HEK293T (cell line): ENCODE measurements at regions not wholly inside any gene's neighbourhood (a gene's known extent, or its start where the extent isn't known, plus 50 kb on each side); places are given as distances from the start of the nearest gene placed in this dataset.

Experiments
- CTCF ChIA-PET: fragments of 350-600 bp; formaldehyde crosslinking; extraction: SDS; loops from one replicate; lab custom pipeline; 2021; ENCODE audit warnings: antibody characterized with exemption, inconsistent platforms; lab: Yijun Ruan, JAX
- POLR2A ChIA-PET: fragments of 350-600 bp; formaldehyde crosslinking; extraction: SDS; loops from one replicate; lab custom pipeline; 2020; ENCODE audit warnings: antibody characterized with exemption, inconsistent platforms; lab: Yijun Ruan, JAX
- DNase-seq: peaks from one replicate; pipeline ENCODE4 v3.0.0; 2012; ENCODE audit warnings: mixed read lengths; ENCODE audit errors: extremely low spot score
- ARNT ChIP-seq: fragments of 450-650 bp; IDR thresholded peaks from 2 replicates; pipeline ENCODE4 v1.6.1; 2017; ENCODE audit warnings: mild to moderate bottlenecking
- BHLHE40 ChIP-seq: fragments of 450-650 bp; IDR thresholded peaks from 2 replicates; pipeline ENCODE4 v1.6.1; 2016; ENCODE audit warnings: mild to moderate bottlenecking, moderate library complexity, borderline replicate concordance
- CTBP1 ChIP-seq: fragments of 450-650 bp; IDR thresholded peaks from 2 replicates; pipeline ENCODE4 v1.6.1; 2016; ENCODE audit warnings: borderline replicate concordance
- ELF4 ChIP-seq: fragments of 450-650 bp; IDR thresholded peaks from 2 replicates; pipeline ENCODE4 v1.6.1; 2017; ENCODE audit warnings: antibody characterized with exemption
- FOXA1 ChIP-seq: fragments of 450-650 bp; IDR thresholded peaks from 2 replicates; pipeline ENCODE4 v1.6.1; 2016; ENCODE audit warnings: mild to moderate bottlenecking
- FOXK2 ChIP-seq: fragments of 450-650 bp; IDR thresholded peaks from 2 replicates; pipeline ENCODE4 v1.6.1; 2016; ENCODE audit warnings: mild to moderate bottlenecking
- FOXM1 ChIP-seq: fragments of 450-650 bp; IDR thresholded peaks from 2 replicates; pipeline ENCODE4 v1.6.1; 2017; ENCODE audit warnings: mild to moderate bottlenecking, borderline replicate concordance
- HDGF ChIP-seq: fragments of 450-650 bp; IDR thresholded peaks from 2 replicates; pipeline ENCODE4 v1.6.1; 2017; ENCODE audit warnings: antibody characterized with exemption, borderline replicate concordance
- L3MBTL2 ChIP-seq: fragments of 450-650 bp; conservative IDR thresholded peaks from 2 replicates; pipeline ENCODE4 v1.6.1; 2016; ENCODE audit warnings: mild to moderate bottlenecking
- LEF1 ChIP-seq: fragments of 450-650 bp; IDR thresholded peaks from 2 replicates; pipeline ENCODE4 v1.6.1; 2017; ENCODE audit warnings: mild to moderate bottlenecking, borderline replicate concordance
- NFRKB ChIP-seq: fragments of 450-650 bp; IDR thresholded peaks from 2 replicates; pipeline ENCODE4 v1.6.1; 2016; ENCODE audit warnings: mild to moderate bottlenecking, moderate library complexity
- PKNOX1 ChIP-seq: fragments of 450-650 bp; IDR thresholded peaks from 2 replicates; pipeline ENCODE4 v1.6.1; 2016
- SP1 ChIP-seq: fragments of 450-650 bp; IDR thresholded peaks from 2 replicates; pipeline ENCODE4 v1.6.1; 2017
- SUZ12 ChIP-seq: fragments of 450-650 bp; IDR thresholded peaks from 2 replicates; pipeline ENCODE4 v1.6.1; 2016; ENCODE audit warnings: mild to moderate bottlenecking
- TARDBP ChIP-seq: fragments of 450-650 bp; IDR thresholded peaks from 2 replicates; pipeline ENCODE4 v1.6.1; 2016
- ZNF384 ChIP-seq: fragments of 450-650 bp; IDR thresholded peaks from 2 replicates; pipeline ENCODE4 v1.6.1; 2016

GRCh38 chr9:108163321-108164005 lies 673.9 kb upstream of the KLF4 start:
- CTCF ChIA-PET, result no interaction called here
- POLR2A ChIA-PET, result no interaction called here
- no peak for DNase-seq
- TF ChIP-seq BHLHE40 (no peak), FOXA1 (no peak), NFRKB (no peak), L3MBTL2 (no peak), FOXM1 (no peak), ELF4 (no peak), CTBP1 (no peak), LEF1 (no peak), TARDBP (no peak), FOXK2 (no peak), HDGF (no peak), PKNOX1 (no peak), ZNF384 (no peak), SUZ12 (no peak), ARNT (no peak), SP1 (no peak)

- TF ChIP-seq SP1 (no peak), PKNOX1 (no peak), NFRKB (no peak), FOXK2 (no peak), ZNF384 (no peak), FOXA1 (no peak), FOXM1 (no peak), LEF1 (no peak), ELF4 (no peak), BHLHE40 (no peak)
- no peak for DNase-seq
- POLR2A ChIA-PET, result no interaction called here
- CTCF ChIA-PET, result no interaction called here
Observed at GRCh38 chr9:108162664-108163063, 673.1 kb upstream of the KLF4 start.

- POLR2A ChIA-PET, result no interaction called here
- TF ChIP-seq CTBP1 (no peak), L3MBTL2 (no peak), ARNT (no peak), ZNF384 (no peak), SUZ12 (no peak), TARDBP (no peak), FOXA1 (no peak), LEF1 (no peak)
- no peak for DNase-seq
- CTCF ChIA-PET, result no interaction called here
Observed at GRCh38 chr9:108161503-108161902, 671.9 kb upstream of the KLF4 start.

GRCh38 chr9:108160706-108161355 lies 671.3 kb upstream of the KLF4 start:
- DNase-seq, result no peak
- ChIA-PET POLR2A (no interaction called here), CTCF (no interaction called here)
- TF ChIP-seq FOXA1 (no peak), PKNOX1 (no peak), FOXK2 (no peak), TARDBP (no peak), HDGF (no peak), SP1 (no peak), ARNT (no peak), LEF1 (no peak), ELF4 (no peak), SUZ12 (no peak), BHLHE40 (no peak), L3MBTL2 (no peak), NFRKB (no peak), CTBP1 (no peak), FOXM1 (no peak), ZNF384 (no peak)

GRCh38 chr9:108160039-108160438 lies 670.5 kb upstream of the KLF4 start:
- no peak for DNase-seq
- CTCF ChIA-PET, result no interaction called here
- POLR2A ChIA-PET, result no interaction called here
- TF ChIP-seq HDGF, result no peak
- TF ChIP-seq FOXK2, result no peak
- TF ChIP-seq SP1, result no peak
- no peak for TF ChIP-seq PKNOX1
- no peak for TF ChIP-seq NFRKB
- no peak for TF ChIP-seq ZNF384
